Liver (tissue), 8 donors: ENCODE measurements at regions not wholly inside any gene's neighbourhood (a gene's known extent, or its start where the extent isn't known, plus 50 kb on each side); places are given as distances from the start of the nearest gene placed in this dataset.

Experiments
- DNase-seq: peaks from one replicate; pipeline ENCODE4 v3.0.0-alpha.2; 2017; ENCODE audit warnings: low spot score
- H3K27ac ChIP-seq, 2 donors: one replicate each; pipeline ENCODE4 v1.7.0; 2013; ENCODE audit warnings: inconsistent platforms in 2 of 2, low read length in 2 of 2, control low read depth in 1 of 2, low read depth in 1 of 2, mild to moderate bottlenecking in 1 of 2
- H3K27me3 ChIP-seq, 4 donors: one replicate each; pipeline versions ENCODE4 v1.6.1 to v1.7.0; 2013; ENCODE audit warnings: low read length in 3 of 4, inconsistent platforms in 1 of 4, mild to moderate bottlenecking in 1 of 4, moderate library complexity in 1 of 4; ENCODE audit not compliant: control insufficient read depth in 4 of 4, insufficient read depth in 4 of 4
- H3K36me3 ChIP-seq, 4 donors: one replicate each; pipeline versions ENCODE4 v1.6.1 to v1.7.0; 2013; ENCODE audit warnings: low read length in 3 of 4, mild to moderate bottlenecking in 3 of 4, low read depth in 1 of 4, moderate library complexity in 1 of 4; ENCODE audit not compliant: control insufficient read depth in 4 of 4, insufficient read depth in 3 of 4
- H3K4me1 ChIP-seq, 4 donors: one replicate each; pipeline versions ENCODE4 v1.6.1 to v1.7.0; 2013; ENCODE audit warnings: low read length in 3 of 4, mild to moderate bottlenecking in 3 of 4, moderate library complexity in 1 of 4; ENCODE audit not compliant: control insufficient read depth in 4 of 4, insufficient read depth in 4 of 4
- H3K4me3 ChIP-seq, 3 donors: one replicate each; pipeline versions ENCODE4 v1.6.1 to v1.7.0; 2013; ENCODE audit warnings: low read length in 3 of 3, control low read depth in 1 of 3, low read depth in 1 of 3, mild to moderate bottlenecking in 1 of 3
- H3K9ac ChIP-seq, 2 donors: one replicate each; pipeline ENCODE4 v1.7.0; 2013; ENCODE audit warnings: low read length in 2 of 2, mild to moderate bottlenecking in 2 of 2, moderate library complexity in 2 of 2, control low read depth in 1 of 2, low read depth in 1 of 2
- H3K9me3 ChIP-seq, 4 donors: one replicate each; pipeline versions ENCODE4 v1.6.1 to v1.7.0; 2013; ENCODE audit warnings: low read length in 3 of 4; ENCODE audit not compliant: control insufficient read depth in 4 of 4
- EGR1 ChIP-seq, 2 donors: IDR thresholded peaks; 2 replicates each; pipeline ENCODE4 v1.6.1; 2016 to 2018; ENCODE audit warnings: antibody characterized with exemption in 2 of 2, low read depth in 2 of 2
- FOXA1 ChIP-seq: IDR thresholded peaks from 2 replicates; pipeline ENCODE4 v1.6.1; 2016; ENCODE audit warnings: antibody characterized with exemption
- FOXA2 ChIP-seq: IDR thresholded peaks from 2 replicates; pipeline ENCODE4 v1.6.1; 2016; ENCODE audit warnings: antibody characterized with exemption
- GABPA ChIP-seq, 2 donors: IDR thresholded peaks in 1 of 2; conservative IDR thresholded peaks in 1 of 2; 2 replicates each; pipeline ENCODE4 v1.6.1; 2016; ENCODE audit warnings: antibody characterized with exemption in 2 of 2, mild to moderate bottlenecking in 1 of 2, moderate library complexity in 1 of 2
- HNF4G ChIP-seq: IDR thresholded peaks from 2 replicates; pipeline ENCODE4 v1.6.1; 2016; ENCODE audit warnings: antibody characterized with exemption
- JUND ChIP-seq, 2 donors: IDR thresholded peaks; 2 replicates each; pipeline ENCODE4 v1.6.1; 2016; ENCODE audit warnings: antibody characterized with exemption in 2 of 2
- NR2F2 ChIP-seq: IDR thresholded peaks from 2 replicates; pipeline ENCODE4 v1.6.1; 2016; ENCODE audit warnings: antibody characterized with exemption
- RAD21 ChIP-seq, 2 donors: IDR thresholded peaks; 2 replicates each; pipeline ENCODE4 v1.6.1; 2016; ENCODE audit warnings: antibody characterized with exemption in 2 of 2, mild to moderate bottlenecking in 2 of 2
- RXRA ChIP-seq, 2 donors: IDR thresholded peaks; 2 replicates each; pipeline ENCODE4 v1.6.1; 2017 to 2018; ENCODE audit warnings: antibody characterized with exemption in 2 of 2, mild to moderate bottlenecking in 1 of 2
- SP1 ChIP-seq: IDR thresholded peaks from 2 replicates; pipeline ENCODE4 v1.6.1; 2018; ENCODE audit warnings: antibody characterized with exemption, mild to moderate bottlenecking
- TAF1 ChIP-seq: conservative IDR thresholded peaks from 2 replicates; pipeline ENCODE4 v1.6.1; 2016; ENCODE audit warnings: antibody characterized with exemption, mild to moderate bottlenecking
- YY1 ChIP-seq: IDR thresholded peaks from 2 replicates; pipeline ENCODE4 v1.6.1; 2016; ENCODE audit warnings: antibody characterized with exemption, mild to moderate bottlenecking
- WGBS: extraction: QIAGEN DNeasy Blood & Tissue Kit; methylation state at CpG from one replicate; pipeline ENCODE4 v1.1.7; 2013; 5-methylcytosine and 5-hydroxymethylcytosine counted together
- TF ChIP-seq, protein P1 (sequence below): IDR thresholded peaks from 2 replicates; pipeline ENCODE4 v1.6.1; 2016; ENCODE audit warnings: antibody characterized with exemption
- TF ChIP-seq, protein P2 (sequence below): IDR thresholded peaks from 2 replicates; pipeline ENCODE4 v1.6.1; 2016; ENCODE audit warnings: antibody characterized with exemption
- TF ChIP-seq, protein P3 (sequence below): IDR thresholded peaks from 2 replicates; pipeline ENCODE4 v1.6.1; 2016; ENCODE audit warnings: antibody characterized with exemption
- TF ChIP-seq, protein P4 (sequence below): fragments of 150-350 bp; IDR thresholded peaks from 2 replicates; pipeline ENCODE4 v1.5.1; 2017; ENCODE audit warnings: improper control_type of control experiment, low read depth, low read length; ENCODE audit not compliant: missing input control
- TF ChIP-seq, protein P5 (sequence below): IDR thresholded peaks from 2 replicates; pipeline ENCODE4 v1.6.1; 2016; ENCODE audit warnings: antibody characterized with exemption, mild to moderate bottlenecking
- donor health status: healthy.
- donor health status: healthy.
- donor health status: healthy.
- donor health status: healthy.
- donor health status: healthy.

DNA sequence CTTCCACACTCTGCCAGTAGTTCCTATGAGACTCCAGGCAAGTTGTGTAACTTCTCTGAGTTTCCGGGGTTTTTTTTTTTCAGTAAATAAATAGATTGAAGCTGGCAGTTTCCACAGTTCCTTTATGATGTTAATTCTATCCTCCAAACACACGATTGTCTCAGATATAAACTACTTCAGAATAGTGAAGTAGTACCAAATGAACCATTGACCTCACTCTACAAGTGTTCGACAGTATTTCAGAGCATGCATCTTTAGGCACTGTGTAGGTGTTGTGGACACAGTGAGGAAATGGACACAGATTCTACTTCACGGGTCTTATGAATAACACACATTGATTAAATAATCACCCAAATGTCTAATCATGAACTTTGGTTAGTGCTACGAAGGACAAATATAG is 136.1 kb upstream of the IGSF10 start:
- no peaks in the 10 kb centered on the region for H3K27me3 ChIP-seq
- TF ChIP-seq FOXA1 (no peak), EGR1 (IDR thresholded peaks at IDR 0.05; ENCODE audit: low read depth in 2 of 2) (no peak), RXRA (IDR thresholded peaks at IDR 0.05) (no peak), HNF4G (no peak), JUND (IDR thresholded peaks at IDR 0.05) (no peak), RAD21 (IDR thresholded peaks at IDR 0.05) (no peak)
- TF ChIP-seq, protein P1, sequence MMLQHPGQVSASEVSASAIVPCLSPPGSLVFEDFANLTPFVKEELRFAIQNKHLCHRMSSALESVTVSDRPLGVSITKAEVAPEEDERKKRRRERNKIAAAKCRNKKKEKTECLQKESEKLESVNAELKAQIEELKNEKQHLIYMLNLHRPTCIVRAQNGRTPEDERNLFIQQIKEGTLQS, result no peak
- TF ChIP-seq, protein P2, sequence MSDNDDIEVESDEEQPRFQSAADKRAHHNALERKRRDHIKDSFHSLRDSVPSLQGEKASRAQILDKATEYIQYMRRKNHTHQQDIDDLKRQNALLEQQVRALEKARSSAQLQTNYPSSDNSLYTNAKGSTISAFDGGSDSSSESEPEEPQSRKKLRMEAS, result no peak
- TF ChIP-seq, protein P3, sequence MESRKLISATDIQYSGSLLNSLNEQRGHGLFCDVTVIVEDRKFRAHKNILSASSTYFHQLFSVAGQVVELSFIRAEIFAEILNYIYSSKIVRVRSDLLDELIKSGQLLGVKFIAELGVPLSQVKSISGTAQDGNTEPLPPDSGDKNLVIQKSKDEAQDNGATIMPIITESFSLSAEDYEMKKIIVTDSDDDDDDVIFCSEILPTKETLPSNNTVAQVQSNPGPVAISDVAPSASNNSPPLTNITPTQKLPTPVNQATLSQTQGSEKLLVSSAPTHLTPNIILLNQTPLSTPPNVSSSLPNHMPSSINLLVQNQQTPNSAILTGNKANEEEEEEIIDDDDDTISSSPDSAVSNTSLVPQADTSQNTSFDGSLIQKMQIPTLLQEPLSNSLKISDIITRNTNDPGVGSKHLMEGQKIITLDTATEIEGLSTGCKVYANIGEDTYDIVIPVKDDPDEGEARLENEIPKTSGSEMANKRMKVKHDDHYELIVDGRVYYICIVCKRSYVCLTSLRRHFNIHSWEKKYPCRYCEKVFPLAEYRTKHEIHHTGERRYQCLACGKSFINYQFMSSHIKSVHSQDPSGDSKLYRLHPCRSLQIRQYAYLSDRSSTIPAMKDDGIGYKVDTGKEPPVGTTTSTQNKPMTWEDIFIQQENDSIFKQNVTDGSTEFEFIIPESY, result no peak
- DNase-seq, result no peak
- no peak overlapping the region for H3K9ac ChIP-seq
- H3K36me3 ChIP-seq, result no peaks in the 10 kb centered on the region
- WGBS, result 79% methylated on average over 5 of the region's 5 CpGs
- no peak overlapping the region for H3K27ac ChIP-seq
- H3K4me1 ChIP-seq, result no peaks in the 10 kb centered on the region
- H3K9me3 ChIP-seq, result no peaks in the 10 kb centered on the region
- no peak overlapping the region for H3K4me3 ChIP-seq

DNA sequence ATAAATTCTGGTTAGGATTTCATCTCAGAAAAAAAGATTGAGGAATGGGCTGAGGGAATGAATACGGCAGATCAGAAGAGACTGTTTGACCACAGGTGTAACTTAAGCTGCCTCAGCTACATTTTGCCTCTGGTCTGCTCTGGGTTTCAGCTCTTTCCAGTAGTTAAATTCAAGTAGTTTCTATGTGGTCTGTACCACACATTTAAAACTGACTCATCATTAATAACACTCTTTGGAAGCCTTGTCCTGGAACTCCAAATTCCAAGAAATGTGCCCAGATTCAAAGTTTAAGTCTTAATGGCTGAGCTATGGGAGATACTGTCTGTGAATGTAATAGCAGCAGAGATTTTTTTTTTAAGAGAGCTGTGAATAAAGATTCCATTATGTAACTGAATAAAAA is 133.1 kb upstream of the IGSF10 start:
- Histone ChIP-seq H3K36me3 (no peaks in the 10 kb centered on the region), H3K9me3 (no peaks in the 10 kb centered on the region), H3K27me3 (no peaks in the 10 kb centered on the region), H3K4me3 (no peak overlapping the region), H3K9ac (no peak overlapping the region), H3K4me1 (no peaks in the 10 kb centered on the region), H3K27ac (no peak overlapping the region)
- TF ChIP-seq JUND (IDR thresholded peaks at IDR 0.05), result no peak
- TF ChIP-seq NR2F2, result no peak
- TF ChIP-seq, protein P1, result no peak
- TF ChIP-seq EGR1 (IDR thresholded peaks at IDR 0.05; ENCODE audit: low read depth in 2 of 2), result no peak
- TF ChIP-seq RXRA (IDR thresholded peaks at IDR 0.05), result no peak
- no peak for TF ChIP-seq HNF4G
- TF ChIP-seq, protein P4, sequence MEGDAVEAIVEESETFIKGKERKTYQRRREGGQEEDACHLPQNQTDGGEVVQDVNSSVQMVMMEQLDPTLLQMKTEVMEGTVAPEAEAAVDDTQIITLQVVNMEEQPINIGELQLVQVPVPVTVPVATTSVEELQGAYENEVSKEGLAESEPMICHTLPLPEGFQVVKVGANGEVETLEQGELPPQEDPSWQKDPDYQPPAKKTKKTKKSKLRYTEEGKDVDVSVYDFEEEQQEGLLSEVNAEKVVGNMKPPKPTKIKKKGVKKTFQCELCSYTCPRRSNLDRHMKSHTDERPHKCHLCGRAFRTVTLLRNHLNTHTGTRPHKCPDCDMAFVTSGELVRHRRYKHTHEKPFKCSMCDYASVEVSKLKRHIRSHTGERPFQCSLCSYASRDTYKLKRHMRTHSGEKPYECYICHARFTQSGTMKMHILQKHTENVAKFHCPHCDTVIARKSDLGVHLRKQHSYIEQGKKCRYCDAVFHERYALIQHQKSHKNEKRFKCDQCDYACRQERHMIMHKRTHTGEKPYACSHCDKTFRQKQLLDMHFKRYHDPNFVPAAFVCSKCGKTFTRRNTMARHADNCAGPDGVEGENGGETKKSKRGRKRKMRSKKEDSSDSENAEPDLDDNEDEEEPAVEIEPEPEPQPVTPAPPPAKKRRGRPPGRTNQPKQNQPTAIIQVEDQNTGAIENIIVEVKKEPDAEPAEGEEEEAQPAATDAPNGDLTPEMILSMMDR, result no peak
- TF ChIP-seq, protein P2, result no peak
- TF ChIP-seq FOXA1, result no peak
- no peak for TF ChIP-seq GABPA (IDR thresholded peaks at IDR 0.05 in 1 of 2, conservative IDR thresholded peaks at IDR 0.05 in 1 of 2)
- DNase-seq, result no peak
- 95% methylated on average over 1 of the region's 1 CpG for WGBS

DNA sequence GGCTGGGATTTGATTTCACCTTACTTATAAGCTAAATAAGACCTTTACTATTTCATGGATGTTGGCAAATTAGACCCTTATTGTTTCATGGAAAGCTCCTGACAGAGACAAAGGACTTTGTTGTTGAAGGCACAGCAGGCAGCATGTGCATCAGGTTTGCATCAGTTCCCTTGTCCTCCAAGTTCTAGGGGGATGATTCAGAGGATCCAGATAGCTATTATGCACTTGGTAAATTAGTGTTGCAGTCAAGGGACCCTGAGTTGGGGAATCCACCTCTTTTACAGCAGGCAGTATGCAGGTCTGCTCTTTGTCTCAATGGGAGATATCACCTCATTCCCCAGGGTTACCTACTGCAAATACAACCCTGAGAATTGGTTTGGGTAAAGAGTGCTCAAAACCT is 131.4 kb upstream of the IGSF10 start:
- Histone ChIP-seq H3K4me3 (no peak overlapping the region), H3K36me3 (no peaks in the 10 kb centered on the region), H3K27me3 (no peaks in the 10 kb centered on the region), H3K9me3 (no peaks in the 10 kb centered on the region), H3K4me1 (no peaks in the 10 kb centered on the region), H3K27ac (no peak overlapping the region), H3K9ac (no peak overlapping the region)
- no peak for DNase-seq
- TF ChIP-seq FOXA1 (no peak), JUND (IDR thresholded peaks at IDR 0.05) (no peak), HNF4G (no peak), YY1 (no peak), NR2F2 (no peak), TAF1 (no peak), FOXA2 (no peak), SP1 (no peak), RAD21 (IDR thresholded peaks at IDR 0.05) (no peak)
- TF ChIP-seq, protein P3, result no peak
- TF ChIP-seq, protein P5, sequence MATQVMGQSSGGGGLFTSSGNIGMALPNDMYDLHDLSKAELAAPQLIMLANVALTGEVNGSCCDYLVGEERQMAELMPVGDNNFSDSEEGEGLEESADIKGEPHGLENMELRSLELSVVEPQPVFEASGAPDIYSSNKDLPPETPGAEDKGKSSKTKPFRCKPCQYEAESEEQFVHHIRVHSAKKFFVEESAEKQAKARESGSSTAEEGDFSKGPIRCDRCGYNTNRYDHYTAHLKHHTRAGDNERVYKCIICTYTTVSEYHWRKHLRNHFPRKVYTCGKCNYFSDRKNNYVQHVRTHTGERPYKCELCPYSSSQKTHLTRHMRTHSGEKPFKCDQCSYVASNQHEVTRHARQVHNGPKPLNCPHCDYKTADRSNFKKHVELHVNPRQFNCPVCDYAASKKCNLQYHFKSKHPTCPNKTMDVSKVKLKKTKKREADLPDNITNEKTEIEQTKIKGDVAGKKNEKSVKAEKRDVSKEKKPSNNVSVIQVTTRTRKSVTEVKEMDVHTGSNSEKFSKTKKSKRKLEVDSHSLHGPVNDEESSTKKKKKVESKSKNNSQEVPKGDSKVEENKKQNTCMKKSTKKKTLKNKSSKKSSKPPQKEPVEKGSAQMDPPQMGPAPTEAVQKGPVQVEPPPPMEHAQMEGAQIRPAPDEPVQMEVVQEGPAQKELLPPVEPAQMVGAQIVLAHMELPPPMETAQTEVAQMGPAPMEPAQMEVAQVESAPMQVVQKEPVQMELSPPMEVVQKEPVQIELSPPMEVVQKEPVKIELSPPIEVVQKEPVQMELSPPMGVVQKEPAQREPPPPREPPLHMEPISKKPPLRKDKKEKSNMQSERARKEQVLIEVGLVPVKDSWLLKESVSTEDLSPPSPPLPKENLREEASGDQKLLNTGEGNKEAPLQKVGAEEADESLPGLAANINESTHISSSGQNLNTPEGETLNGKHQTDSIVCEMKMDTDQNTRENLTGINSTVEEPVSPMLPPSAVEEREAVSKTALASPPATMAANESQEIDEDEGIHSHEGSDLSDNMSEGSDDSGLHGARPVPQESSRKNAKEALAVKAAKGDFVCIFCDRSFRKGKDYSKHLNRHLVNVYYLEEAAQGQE, result no peak
- TF ChIP-seq, protein P2, result no peak
